COLO829 (cell line): ENCODE measurements at regions not wholly inside any gene's neighbourhood (a gene's known extent, or its start where the extent isn't known, plus 50 kb on each side); places are given as distances from the start of the nearest gene placed in this dataset.

ENCODE experiments used
- DNase-seq: peaks from one replicate; pipeline ENCODE4 v3.0.0; 2012; ENCODE audit warnings: low spot score

DNA sequence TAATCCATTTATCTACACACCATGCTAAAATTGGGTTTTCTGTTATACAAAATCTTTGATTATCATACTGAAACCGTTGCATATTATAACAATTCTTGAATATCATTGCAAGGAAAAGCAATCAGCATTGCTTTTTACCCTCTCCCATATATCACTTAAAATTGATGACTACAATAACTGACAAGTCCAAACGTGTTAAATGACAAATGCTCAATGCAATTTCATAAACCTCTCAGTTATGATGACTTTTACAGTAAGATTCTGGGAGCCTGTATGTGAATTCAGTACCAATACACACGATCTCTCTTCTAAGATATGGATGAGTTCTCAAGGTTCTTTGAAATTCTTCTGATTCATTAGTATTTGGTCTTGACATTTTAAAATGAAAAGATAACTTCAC lies 368.5 kb upstream of the TRIB2 start:
- DNase-seq = no peak

DNA sequence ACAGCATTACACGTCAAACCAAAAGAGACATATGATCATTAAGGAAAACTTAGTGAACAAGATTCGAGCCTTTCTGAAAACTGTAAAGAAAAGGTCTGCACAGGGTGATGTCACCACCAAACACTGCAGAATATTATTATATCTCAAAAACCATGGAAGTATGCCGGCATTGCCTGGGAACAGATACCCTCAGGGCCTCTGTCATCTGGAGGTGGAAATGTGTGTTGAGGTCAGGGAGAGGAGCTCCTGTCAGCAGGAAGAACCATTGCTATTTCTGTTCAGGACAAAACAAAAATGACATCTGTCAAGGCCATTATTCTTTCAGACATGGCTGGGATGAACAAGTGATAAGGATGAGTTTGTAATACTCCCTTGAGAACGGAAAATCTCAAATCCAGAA lies 365.9 kb upstream of the TRIB2 start:
- DNase-seq = no peak

GRCh38 chr2:12352889-12353288 lies 363.8 kb upstream of the TRIB2 start:
- DNase-seq = no peak

DNA sequence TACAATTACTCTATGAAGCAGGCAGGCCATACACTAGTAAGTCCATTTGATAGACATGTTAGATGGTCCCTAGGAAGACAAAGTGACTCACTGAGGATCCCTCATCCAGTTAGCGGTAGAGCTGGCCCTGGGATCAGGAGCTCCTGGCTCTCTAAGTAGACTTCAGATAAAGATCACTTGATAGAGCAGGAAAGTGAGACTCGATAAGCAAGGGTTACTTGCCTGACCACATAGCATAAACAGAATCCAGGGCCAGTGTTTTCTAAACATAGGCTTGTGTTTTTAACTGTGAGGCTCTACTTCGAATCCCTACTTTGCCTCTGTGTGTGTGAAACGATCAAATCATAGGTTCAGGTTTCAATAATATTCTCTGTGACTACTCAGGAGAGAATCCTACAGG lies 355.2 kb upstream of the TRIB2 start:
- no peak for DNase-seq

- peak; percentile 36 for DNase-seq
Observed at GRCh38 chr2:12363138-12363537, 353.6 kb upstream of the TRIB2 start.

- peak; percentile 86 for DNase-seq
Observed at GRCh38 chr2:12363569-12363968, 353.2 kb upstream of the TRIB2 start.

DNA sequence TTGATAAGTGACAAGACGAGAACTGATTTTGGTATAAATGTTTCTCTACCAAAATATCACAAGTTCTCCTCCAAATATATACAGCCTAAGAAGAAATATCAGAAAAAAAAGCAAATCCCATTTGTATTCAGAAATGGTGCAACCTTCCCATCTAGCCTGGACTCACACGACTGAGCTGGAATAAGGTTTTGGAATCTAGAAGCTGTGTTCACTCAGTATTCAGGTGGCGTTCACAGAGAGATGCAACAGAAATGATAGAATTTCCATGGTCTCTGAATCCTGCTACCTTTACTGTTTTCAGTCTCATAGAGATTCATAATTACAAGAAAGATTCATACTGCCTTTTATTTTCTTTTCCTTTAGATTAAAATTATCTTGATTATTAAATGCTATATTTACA lies 347.2 kb upstream of the TRIB2 start:
- DNase-seq = no peak

GRCh38 chr2:12376025-12376424 lies 340.7 kb upstream of the TRIB2 start:
- DNase-seq = no peak

- no peak for DNase-seq
Observed at GRCh38 chr2:12379143-12379542, 337.6 kb upstream of the TRIB2 start.

DNA sequence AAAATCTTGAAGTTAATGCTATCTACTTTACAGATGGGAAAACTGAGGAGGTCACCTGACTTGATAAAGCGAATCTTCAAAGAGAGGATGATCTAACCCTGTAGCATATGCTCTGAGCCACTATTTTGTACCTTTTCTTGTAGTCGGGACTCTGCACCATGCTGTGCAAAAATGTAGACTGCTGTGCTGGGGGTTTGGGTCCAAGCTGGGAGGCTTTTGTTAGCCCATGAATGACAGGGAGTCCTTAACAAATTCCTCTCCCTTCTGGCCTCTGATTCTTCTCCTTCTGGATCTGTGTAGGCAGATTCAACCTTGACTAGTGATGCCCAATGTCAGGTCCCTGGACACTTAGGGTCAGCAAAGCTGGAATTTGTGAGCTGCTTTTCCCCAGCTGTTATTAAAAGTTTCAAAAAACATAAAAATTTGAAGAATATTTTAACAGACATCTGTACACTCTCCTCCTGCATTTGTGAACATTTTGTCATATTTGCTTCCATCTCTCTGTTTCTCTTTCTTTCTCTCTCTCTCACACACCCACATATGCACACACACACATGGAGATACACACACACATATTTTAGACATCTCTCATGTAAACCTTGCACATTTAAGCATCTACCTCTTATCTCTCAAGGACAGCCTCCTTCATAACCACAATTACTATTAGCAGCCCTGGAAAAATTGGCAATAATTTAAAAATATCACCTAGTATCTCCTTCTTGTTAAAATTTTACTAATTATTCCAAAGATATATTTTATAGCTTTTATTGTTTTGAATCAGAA lies 335.0 kb upstream of the TRIB2 start:
- DNase-seq = no peak

DNA sequence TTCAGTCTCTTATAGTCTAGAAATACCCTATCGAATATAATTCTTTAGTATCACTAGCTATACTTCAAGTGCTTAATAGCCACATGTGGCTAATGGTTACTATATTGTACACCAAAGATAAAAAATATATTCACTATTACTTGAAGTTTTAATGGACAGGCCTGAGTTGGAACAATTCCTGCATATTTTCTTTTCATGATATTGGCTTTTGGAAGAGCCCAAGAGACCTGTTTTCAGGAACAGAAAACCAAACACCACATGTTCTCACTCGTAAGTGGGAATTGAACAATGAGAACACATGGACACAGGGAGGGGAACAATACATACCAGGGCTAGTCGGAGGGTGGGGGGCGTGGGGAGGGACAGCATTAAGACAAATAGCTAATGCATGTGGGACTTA lies 334.4 kb upstream of the TRIB2 start:
- DNase-seq = no peak

DNA sequence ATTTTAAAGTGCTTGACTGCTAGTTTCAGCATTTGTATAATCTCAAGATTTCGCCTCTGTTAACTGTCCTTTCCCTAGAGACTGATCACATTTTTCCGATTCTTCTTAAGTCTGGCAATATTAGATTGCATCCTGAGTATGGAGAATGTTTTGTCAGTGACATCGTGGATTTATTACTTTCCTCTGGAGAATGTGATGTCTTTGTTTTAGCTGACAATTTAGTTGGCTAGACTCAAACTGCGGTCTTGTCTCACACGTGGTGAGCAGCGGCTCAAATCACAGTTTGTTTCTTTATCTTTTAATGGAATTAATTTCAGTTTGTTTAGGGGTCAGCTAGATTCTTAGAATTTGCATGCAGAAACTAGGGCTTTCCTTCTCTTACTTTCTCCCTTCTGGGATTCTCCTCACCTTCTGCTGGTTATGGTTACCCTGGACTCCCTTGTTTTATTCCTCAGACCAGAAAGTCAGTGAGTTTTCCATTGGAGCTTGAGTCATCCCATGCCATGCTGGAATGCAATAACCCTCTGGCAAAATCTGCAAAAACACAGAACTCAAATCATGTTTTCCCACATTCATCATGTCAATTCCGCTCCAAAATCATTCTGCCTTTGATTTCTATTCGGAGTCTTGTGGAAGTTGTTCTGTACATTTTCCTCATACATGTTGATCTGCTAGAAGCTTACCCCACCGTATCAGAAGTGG lies 327.2 kb upstream of the TRIB2 start:
- DNase-seq = no peak

- DNase-seq = no peak
Observed at GRCh38 chr2:12391116-12391515, 325.6 kb upstream of the TRIB2 start.

DNA sequence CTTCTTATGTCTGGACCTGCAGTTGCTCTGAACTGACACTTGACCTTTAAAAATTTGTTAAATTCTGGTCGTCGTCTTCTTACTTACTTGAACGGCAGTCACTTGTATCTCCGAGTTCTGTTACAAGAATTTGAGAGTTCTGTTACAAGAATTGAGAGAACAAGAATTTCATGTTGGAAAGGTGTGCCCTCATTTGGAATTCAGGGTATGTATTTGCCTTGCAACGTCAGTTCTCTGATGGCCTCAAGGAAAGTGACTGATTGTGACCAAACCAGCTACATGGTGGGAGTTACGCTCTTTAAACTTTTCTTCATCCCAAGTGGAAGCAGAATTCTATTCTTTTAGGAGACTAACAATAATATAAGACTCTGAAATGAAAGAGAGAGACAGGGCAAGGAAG lies 320.0 kb upstream of the TRIB2 start:
- no peak for DNase-seq

- peak; percentile 14 for DNase-seq
Observed at GRCh38 chr2:12397854-12398253, 318.9 kb upstream of the TRIB2 start.

GRCh38 chr2:12399240-12399639 lies 317.5 kb upstream of the TRIB2 start:
- DNase-seq = no peak

DNA sequence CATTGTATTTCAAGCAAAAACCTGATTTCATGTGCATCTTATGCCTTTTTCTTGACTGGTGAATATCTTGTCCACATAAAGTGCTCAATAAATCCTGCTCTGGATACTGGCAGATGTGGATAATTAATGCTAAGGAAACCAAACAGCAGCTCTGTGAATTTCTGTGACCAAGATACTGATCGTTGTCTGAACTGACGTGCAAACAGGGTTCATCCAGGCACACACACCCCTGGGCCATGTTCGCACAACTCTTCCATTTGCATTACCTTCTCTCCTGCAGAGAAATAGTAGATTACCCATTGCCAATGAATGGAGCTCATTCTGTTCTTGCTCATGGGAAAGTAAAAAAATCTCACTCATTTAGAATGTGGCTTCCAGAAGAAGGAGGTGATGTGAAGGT lies 316.2 kb upstream of the TRIB2 start:
- DNase-seq = no peak

GRCh38 chr2:12402440-12403139 lies 314.1 kb upstream of the TRIB2 start:
- no peak for DNase-seq

DNA sequence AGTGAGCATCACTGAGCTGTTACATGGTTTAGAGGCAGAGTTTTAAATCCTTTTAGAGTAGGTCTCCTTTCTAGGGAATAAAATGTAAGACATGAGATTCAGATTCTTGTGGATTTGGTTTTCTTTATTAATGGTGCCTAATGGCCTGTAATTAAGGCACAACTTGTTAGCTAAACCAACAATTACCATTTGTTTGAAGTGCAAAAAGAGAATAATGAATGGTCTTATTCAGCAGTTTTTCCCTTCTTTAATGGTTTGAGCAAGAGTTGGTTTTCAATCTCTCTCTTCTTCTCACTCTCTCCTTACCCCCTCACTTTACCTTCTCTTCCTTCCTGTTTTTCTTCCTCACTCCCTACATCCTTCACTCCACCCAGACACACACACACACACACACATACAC lies 312.2 kb upstream of the TRIB2 start:
- DNase-seq = no peak

DNA sequence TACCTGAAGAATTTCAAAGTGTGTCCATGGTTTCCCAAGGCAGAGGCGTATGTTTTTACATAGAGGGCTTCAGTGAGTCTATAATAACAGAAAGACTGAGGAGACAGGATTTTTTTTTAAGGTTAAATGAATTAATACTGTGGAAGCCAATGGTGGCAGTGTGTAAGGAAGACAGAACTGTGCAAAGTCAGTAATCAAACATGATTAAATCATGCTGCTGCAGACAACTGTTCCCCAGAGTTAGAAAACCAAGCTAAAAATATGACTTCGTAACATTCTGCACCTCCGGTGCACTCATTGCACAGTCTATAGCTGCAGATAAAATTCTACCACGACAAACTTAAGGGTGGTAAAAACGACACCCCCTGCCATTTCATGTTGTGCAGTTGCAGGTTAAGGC lies 309.6 kb upstream of the TRIB2 start:
- no peak for DNase-seq

DNA sequence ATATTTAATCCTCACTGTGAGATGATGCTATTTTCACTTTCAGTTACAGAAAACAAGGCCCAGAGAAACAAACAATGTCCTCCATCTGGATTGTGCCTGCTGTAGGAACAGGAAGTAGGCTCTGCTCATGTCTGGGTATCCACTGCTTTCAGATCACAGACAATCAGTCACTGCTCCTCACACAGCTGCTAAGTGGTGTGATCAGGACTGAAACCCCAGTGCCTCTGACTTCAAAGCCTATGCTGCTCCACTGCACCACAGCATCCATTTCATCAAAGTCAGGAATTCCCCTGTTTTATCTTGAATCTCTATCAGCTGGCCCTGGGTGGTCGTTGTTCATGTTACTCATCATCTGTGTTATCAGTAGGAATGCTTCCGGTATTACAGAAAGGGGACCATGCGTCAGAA lies 303.8 kb upstream of the TRIB2 start:
- no peak for DNase-seq

DNA sequence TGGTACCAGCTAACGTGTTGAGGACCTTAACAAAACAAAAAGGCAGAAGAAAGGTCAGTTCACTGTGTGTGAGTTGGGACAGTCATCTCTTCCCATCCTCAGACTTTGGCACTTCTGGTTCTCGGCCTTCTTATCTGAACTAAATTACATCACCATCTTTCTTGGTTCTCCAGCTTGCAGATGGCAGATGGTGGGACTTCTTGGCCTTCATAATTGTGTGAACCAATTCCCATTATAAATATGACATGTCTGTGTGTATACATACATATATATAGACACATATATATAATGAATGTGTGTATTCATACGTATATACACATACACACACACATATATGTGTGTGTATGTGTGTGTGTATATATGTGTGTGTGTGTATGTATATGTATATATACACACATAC lies 301.2 kb upstream of the TRIB2 start:
- no peak for DNase-seq

DNA sequence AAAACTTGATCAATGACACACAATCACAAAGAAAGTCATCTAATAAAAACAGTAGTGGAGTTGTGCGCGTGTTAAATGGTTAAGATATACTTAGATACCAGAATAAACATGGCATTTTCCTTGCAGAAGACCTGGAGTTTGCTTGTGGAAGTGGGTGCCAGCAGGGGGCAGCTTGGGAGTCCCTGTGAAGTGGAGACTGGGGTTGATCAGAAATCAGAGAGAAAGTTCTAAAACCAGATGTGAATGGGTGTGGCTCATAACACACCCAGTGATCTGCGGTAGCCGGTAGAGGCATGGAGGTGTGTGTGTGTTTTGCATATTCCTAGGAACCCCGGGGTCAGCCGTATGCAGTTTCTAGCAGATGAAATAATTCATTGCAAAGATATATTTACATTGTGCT lies 300.1 kb upstream of the TRIB2 start:
- no peak for DNase-seq
